H1 (cell line): ENCODE measurements at regions not wholly inside any gene's neighbourhood (a gene's known extent, or its start where the extent isn't known, plus 50 kb on each side); places are given as distances from the start of the nearest gene placed in this dataset.

ENCODE experiments used
- CEBPB ChIP-seq: IDR thresholded peaks from 2 replicates; pipeline ENCODE4 v1.6.1; 2012; ENCODE audit warnings: low read depth, low read length
- CHD2 ChIP-seq: IDR thresholded peaks from 2 replicates; pipeline ENCODE4 v1.6.1; 2012; ENCODE audit warnings: low read length, improper control_type of control experiment
- CTBP2 ChIP-seq: IDR thresholded peaks from 2 replicates; pipeline ENCODE4 v1.7.0; 2011; ENCODE audit warnings: borderline replicate concordance, mild to moderate bottlenecking, moderate library complexity, mixed read lengths, low read length; ENCODE audit not compliant: insufficient read depth, insufficient read length
- CTCF ChIP-seq, 3 experiments: IDR thresholded peaks; 1 replicate in 2 of 3; 2 replicates in 1 of 3; pipeline versions ENCODE4 v1.5.1 to v1.6.1; 2011; ENCODE audit warnings: low read length in 3 of 3, mild to moderate bottlenecking in 3 of 3, inconsistent platforms in 2 of 3, low read depth in 1 of 3, moderate library complexity in 1 of 3; ENCODE audit not compliant: insufficient read depth in 1 of 3; ENCODE audit errors: control extremely low read depth in 1 of 3
- GTF2F1 ChIP-seq: IDR thresholded peaks from 2 replicates; pipeline ENCODE4 v1.6.1; 2012; ENCODE audit warnings: low read depth, low read length, improper control_type of control experiment, borderline replicate concordance
- JUN ChIP-seq: IDR thresholded peaks from 2 replicates; pipeline ENCODE4 v1.6.1; 2011; ENCODE audit warnings: low read depth, mild to moderate bottlenecking, improper control_type of control experiment, low read length
- JUND ChIP-seq: IDR thresholded peaks from 2 replicates; pipeline ENCODE4 v1.6.1; 2011; ENCODE audit warnings: mild to moderate bottlenecking, improper control_type of control experiment, low read length
- KDM5A ChIP-seq: fragments of 200-600 bp; IDR thresholded peaks from 2 replicates; pipeline ENCODE4 v1.7.1; 2012; ENCODE audit warnings: mild to moderate bottlenecking, low read length, inconsistent platforms, mixed read lengths
- POLR2A ChIP-seq, 2 experiments: IDR thresholded peaks; 1 replicate in 1 of 2; 2 replicates in 1 of 2; pipeline ENCODE4 v1.6.1; 2011; ENCODE audit warnings: low read depth in 2 of 2, low read length in 2 of 2, mild to moderate bottlenecking in 2 of 2; ENCODE audit errors: control extremely low read depth in 1 of 2
- POLR2AphosphoS5 ChIP-seq: IDR thresholded peaks from 2 replicates; pipeline ENCODE4 v1.6.1; 2011; ENCODE audit warnings: low read depth, low read length
- POU5F1 ChIP-seq: IDR thresholded peaks from 2 replicates; pipeline ENCODE4 v1.6.1; 2011; ENCODE audit warnings: low read depth, mild to moderate bottlenecking, low read length, moderate library complexity
- TAF1 ChIP-seq: IDR thresholded peaks from 2 replicates; pipeline ENCODE4 v1.6.1; 2011; ENCODE audit warnings: mild to moderate bottlenecking, low read depth, low read length
- TEAD4 ChIP-seq: IDR thresholded peaks from 2 replicates; pipeline ENCODE4 v1.6.1; 2012; ENCODE audit warnings: low read depth, low read length, inconsistent platforms, mixed read lengths

- TF ChIP-seq KDM5A (no peak), CTCF (IDR thresholded peaks at IDR 0.05; ENCODE audit: control extremely low read depth in 1 of 3, insufficient read depth in 1 of 3, low read depth in 1 of 3, low read length in 3 of 3) (no peak), TAF1 (no peak), POLR2AphosphoS5 (no peak), CTBP2 (no peak), GTF2F1 (no peak), CHD2 (no peak), POLR2A (IDR thresholded peaks at IDR 0.05; ENCODE audit: control extremely low read depth in 1 of 2, low read depth in 2 of 2, low read length in 2 of 2) (no peak), JUND (no peak), CEBPB (no peak), TEAD4 (no peak), JUN (no peak), POU5F1 (no peak)
Measured at GRCh38 chr12:28099871-28100270, 90.4 kb upstream of the CCDC91 start.
